GM13977 (cell line): ENCODE measurements at regions not wholly inside any gene's neighbourhood (a gene's known extent, or its start where the extent isn't known, plus 50 kb on each side); places are given as distances from the start of the nearest gene placed in this dataset.

Experiments
- DNase-seq: peaks from one replicate; pipeline ENCODE4 v3.0.0; 2012; ENCODE audit warnings: low spot score
- CTCF ChIP-seq: IDR thresholded peaks from 2 replicates; pipeline ENCODE4 v1.5.1; 2012; ENCODE audit warnings: mild to moderate bottlenecking, control low read depth; ENCODE audit not compliant: insufficient read depth; ENCODE audit errors: extremely low read depth, missing control alignments
- in situ Hi-C: fragments of 300-500 bp; cut with MboI; formaldehyde crosslinking; loops from one replicate; pipeline ENCODE4 v1.12.0; 2022; ENCODE audit warnings: low sequenced_read_pairs, low pct_unique_long_range_greater_than_20kb, mixed read lengths, inconsistent platforms; ENCODE audit not compliant: unreplicated experiment

GRCh38 chr4:123546573-123547060 lies 150.0 kb downstream of the SPRY1 start:
- TF ChIP-seq CTCF, result no peak
- no peak for DNase-seq
- in situ Hi-C loops, result no loop called here

GRCh38 chr4:123547216-123548165 lies 150.9 kb downstream of the SPRY1 start:
- TF ChIP-seq CTCF, result no peak
- no peak for DNase-seq
- in situ Hi-C loops, result no loop called here

- in situ Hi-C loops, result no loop called here
- no peak for TF ChIP-seq CTCF
- no peak for DNase-seq
Measured at GRCh38 chr4:123553279-123553678, 156.7 kb downstream of the SPRY1 start.

GRCh38 chr4:123553733-123554637 lies 157.4 kb downstream of the SPRY1 start:
- DNase-seq, result no peak
- in situ Hi-C loops, result no loop called here
- TF ChIP-seq CTCF, result no peak

- no peak for DNase-seq
- TF ChIP-seq CTCF, result no peak
- in situ Hi-C loops, result no loop called here
Measured at GRCh38 chr4:123554801-123555232, 158.2 kb downstream of the SPRY1 start.

GRCh38 chr4:123555233-123555806 lies 158.7 kb downstream of the SPRY1 start:
- in situ Hi-C loops, result no loop called here
- no peak for DNase-seq
- TF ChIP-seq CTCF, result no peak
